ENCODE measurements at regions not wholly inside any gene's neighbourhood (a gene's known extent, or its start where the extent isn't known, plus 50 kb on each side); places are given as distances from the start of the nearest gene placed in this dataset.

- intact Hi-C loops (cut with DNase I), result no loop called here
- DNase-seq (ENCODE audit: missing footprints) (no peak), ATAC-seq (no peak)
Observed at GRCh38 chr18:42632801-42633200, 482.7 kb downstream of the RIT2 start.

- ATAC-seq (peak; percentile 80), DNase-seq (ENCODE audit: missing footprints) (no peak)
- intact Hi-C loops (cut with DNase I), result no loop called here
Observed at GRCh38 chr18:42635378-42636048, 480.0 kb downstream of the RIT2 start.

GRCh38 chr18:42636309-42636708, 479.2 kb downstream of the RIT2 start:
- intact Hi-C loops (cut with DNase I), result no loop called here
- DNase-seq (ENCODE audit: missing footprints) (no peak), ATAC-seq (peak; percentile 57)

GRCh38 chr18:42640160-42640559, 475.3 kb downstream of the RIT2 start:
- no peak for DNase-seq (ENCODE audit: missing footprints)
- intact Hi-C loops (cut with DNase I), result no loop called here
- no peak for ATAC-seq

GRCh38 chr18:42641996-42642395, 473.5 kb downstream of the RIT2 start:
- intact Hi-C loops (cut with DNase I), result no loop called here
- ATAC-seq (no peak), DNase-seq (ENCODE audit: missing footprints) (no peak)

GRCh38 chr18:42644729-42645131, 470.8 kb downstream of the RIT2 start:
- ATAC-seq (no peak), DNase-seq (ENCODE audit: missing footprints) (no peak)
- intact Hi-C loops (cut with DNase I), result no loop called here

GRCh38 chr18:42649331-42650035, 466.0 kb downstream of the RIT2 start:
- no peak for ATAC-seq
- intact Hi-C loops (cut with DNase I), result no loop called here
- DNase-seq (ENCODE audit: missing footprints), result no peak

GRCh38 chr18:42654556-42654955, 460.9 kb downstream of the RIT2 start:
- ATAC-seq (no peak), DNase-seq (ENCODE audit: missing footprints) (no peak)
- intact Hi-C loops (cut with DNase I), result no loop called here

- ATAC-seq (no peak), DNase-seq (ENCODE audit: missing footprints) (no peak)
- intact Hi-C loops (cut with DNase I), result no loop called here
Observed at GRCh38 chr18:42657551-42657950, 457.9 kb downstream of the RIT2 start.

GRCh38 chr18:42658171-42658570, 457.3 kb downstream of the RIT2 start:
- no peak for DNase-seq (ENCODE audit: missing footprints)
- no peak for ATAC-seq
- intact Hi-C loops (cut with DNase I), result no loop called here

- ATAC-seq (no peak), DNase-seq (ENCODE audit: missing footprints) (no peak)
- intact Hi-C loops (cut with DNase I), result no loop called here
Observed at GRCh38 chr18:42659187-42659586, 456.3 kb downstream of the RIT2 start.

GRCh38 chr18:42670860-42671259, 444.6 kb downstream of the RIT2 start:
- intact Hi-C loops (cut with DNase I), result no loop called here
- ATAC-seq, result no peak
- DNase-seq (ENCODE audit: missing footprints), result no peak

GRCh38 chr18:42675810-42676209, 439.7 kb downstream of the RIT2 start:
- DNase-seq (ENCODE audit: missing footprints), result no peak
- intact Hi-C loops (cut with DNase I), result no loop called here
- ATAC-seq, result no peak

GRCh38 chr18:42683094-42683493, 432.4 kb downstream of the RIT2 start:
- DNase-seq (ENCODE audit: missing footprints) (no peak), ATAC-seq (no peak)
- intact Hi-C loops (cut with DNase I), result no loop called here

GRCh38 chr18:42689310-42689709, 426.2 kb downstream of the RIT2 start:
- DNase-seq (ENCODE audit: missing footprints) (no peak), ATAC-seq (no peak)
- intact Hi-C loops (cut with DNase I), result no loop called here

Data from Right ventricle myocardium inferior (tissue), 1 donor.